ENCODE measurements at regions not wholly inside any gene's neighbourhood (a gene's known extent, or its start where the extent isn't known, plus 50 kb on each side); places are given as distances from the start of the nearest gene placed in this dataset.

GRCh38 chr3:46080124-46080968, 53.1 kb upstream of the XCR1 start:
- H3K4me2 ChIP-seq (ENCODE audit: low read length) = no peak overlapping the region
- H3K9me2 ChIP-seq (ENCODE audit: insufficient read depth, low read length) = no peaks in the 10 kb centered on the region
- H3K36me3 ChIP-seq (ENCODE audit: insufficient read depth, low read length) = no peaks in the 10 kb centered on the region
- TF ChIP-seq, protein P1, sequence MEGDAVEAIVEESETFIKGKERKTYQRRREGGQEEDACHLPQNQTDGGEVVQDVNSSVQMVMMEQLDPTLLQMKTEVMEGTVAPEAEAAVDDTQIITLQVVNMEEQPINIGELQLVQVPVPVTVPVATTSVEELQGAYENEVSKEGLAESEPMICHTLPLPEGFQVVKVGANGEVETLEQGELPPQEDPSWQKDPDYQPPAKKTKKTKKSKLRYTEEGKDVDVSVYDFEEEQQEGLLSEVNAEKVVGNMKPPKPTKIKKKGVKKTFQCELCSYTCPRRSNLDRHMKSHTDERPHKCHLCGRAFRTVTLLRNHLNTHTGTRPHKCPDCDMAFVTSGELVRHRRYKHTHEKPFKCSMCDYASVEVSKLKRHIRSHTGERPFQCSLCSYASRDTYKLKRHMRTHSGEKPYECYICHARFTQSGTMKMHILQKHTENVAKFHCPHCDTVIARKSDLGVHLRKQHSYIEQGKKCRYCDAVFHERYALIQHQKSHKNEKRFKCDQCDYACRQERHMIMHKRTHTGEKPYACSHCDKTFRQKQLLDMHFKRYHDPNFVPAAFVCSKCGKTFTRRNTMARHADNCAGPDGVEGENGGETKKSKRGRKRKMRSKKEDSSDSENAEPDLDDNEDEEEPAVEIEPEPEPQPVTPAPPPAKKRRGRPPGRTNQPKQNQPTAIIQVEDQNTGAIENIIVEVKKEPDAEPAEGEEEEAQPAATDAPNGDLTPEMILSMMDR (IDR thresholded peaks at IDR 0.05; ENCODE audit: poor library complexity, severe bottlenecking) = no peak
- no peak for TF ChIP-seq POLR2AphosphoS5 (IDR thresholded peaks at IDR 0.05)
- TF ChIP-seq SMC3 (conservative IDR thresholded peaks at IDR 0.05; ENCODE audit: poor library complexity) = no peak
- no peak for TF ChIP-seq RAD21 (conservative IDR thresholded peaks at IDR 0.05)
- TF ChIP-seq TAF1 (IDR thresholded peaks at IDR 0.05; ENCODE audit: low read depth) = no peak
- TF ChIP-seq REST (IDR thresholded peaks at IDR 0.05; ENCODE audit: borderline replicate concordance) = no peak
- TF ChIP-seq EP300 (conservative IDR thresholded peaks at IDR 0.05; ENCODE audit: poor library complexity, severe bottlenecking) = no peak
- TF ChIP-seq EZH2 (IDR thresholded peaks at IDR 0.05; ENCODE audit: borderline replicate concordance, insufficient read depth, low read length, poor library complexity, severe bottlenecking) = no peak
- TF ChIP-seq MXI1 (conservative IDR thresholded peaks at IDR 0.05; ENCODE audit: poor library complexity, severe bottlenecking) = no peak
- H3K27ac ChIP-seq (ENCODE audit: low read length) = no peak overlapping the region
- H3K79me2 ChIP-seq (replicated peaks; ENCODE audit: insufficient read depth, low read length) = no peaks in the 10 kb centered on the region
- H3K4me3 ChIP-seq (ENCODE audit: low read length) = no peak overlapping the region
- no peaks in the 10 kb centered on the region for H4K20me1 ChIP-seq (ENCODE audit: insufficient read depth)
- H3K27me3 ChIP-seq (ENCODE audit: insufficient read depth, low read depth, low read length) = no peaks in the 10 kb centered on the region
- H3K9ac ChIP-seq (ENCODE audit: low read length) = no peak overlapping the region
- H3F3A ChIP-seq (ENCODE audit: insufficient read depth, low read length, poor library complexity, severe bottlenecking) = no peaks in the 10 kb centered on the region
- no peaks in the 10 kb centered on the region for H3K9me3 ChIP-seq (ENCODE audit: low read length)
- H2AFZ ChIP-seq (ENCODE audit: low read depth, low read length) = no peak overlapping the region

DNA sequence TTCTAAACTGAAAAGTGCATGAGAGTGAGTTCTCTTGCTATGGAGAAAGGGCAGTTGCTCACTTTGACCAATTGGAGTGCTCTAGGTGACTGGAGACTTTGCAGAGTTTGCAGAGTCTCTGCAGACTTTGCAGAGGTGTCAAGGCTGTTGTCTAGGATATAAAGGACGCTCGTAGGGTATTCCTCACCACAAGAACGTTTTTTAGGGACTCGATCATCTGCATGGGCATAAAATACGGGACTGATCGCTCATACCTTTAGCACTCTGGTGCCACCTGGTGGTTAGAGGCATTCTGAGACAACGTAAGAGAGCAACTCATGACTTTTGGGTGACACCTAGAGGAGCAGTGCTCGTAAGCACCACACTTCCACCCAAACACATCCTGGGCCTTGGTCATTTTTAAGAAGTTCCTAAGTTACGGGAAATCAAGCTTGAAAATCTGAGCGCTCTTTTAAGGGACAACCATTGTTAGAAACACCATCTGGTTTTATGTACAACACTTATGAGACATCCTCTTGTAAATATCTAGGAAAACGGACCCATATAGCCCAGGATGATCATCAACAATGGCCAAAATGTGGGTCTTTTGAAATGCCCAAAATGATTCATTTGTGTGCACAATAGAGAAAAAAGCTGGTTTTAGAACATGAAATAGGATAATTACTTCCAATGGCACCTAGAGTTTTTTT, 51.6 kb upstream of the XCR1 start:
- no peaks in the 10 kb centered on the region for H3F3A ChIP-seq (ENCODE audit: insufficient read depth, low read length, poor library complexity, severe bottlenecking)
- no peak overlapping the region for H2AFZ ChIP-seq (ENCODE audit: low read depth, low read length)
- no peaks in the 10 kb centered on the region for H3K27me3 ChIP-seq (ENCODE audit: insufficient read depth, low read depth, low read length)
- no peak overlapping the region for H3K4me3 ChIP-seq (ENCODE audit: low read length)
- TF ChIP-seq RAD21 (conservative IDR thresholded peaks at IDR 0.05) (peak; percentile 93), SMC3 (conservative IDR thresholded peaks at IDR 0.05; ENCODE audit: poor library complexity) (peak; percentile 97), REST (IDR thresholded peaks at IDR 0.05; ENCODE audit: borderline replicate concordance) (no peak), EZH2 (IDR thresholded peaks at IDR 0.05; ENCODE audit: borderline replicate concordance, insufficient read depth, low read length, poor library complexity, severe bottlenecking) (no peak), TAF1 (IDR thresholded peaks at IDR 0.05; ENCODE audit: low read depth) (no peak), EP300 (conservative IDR thresholded peaks at IDR 0.05; ENCODE audit: poor library complexity, severe bottlenecking) (no peak)
- TF ChIP-seq, protein P1 (IDR thresholded peaks at IDR 0.05; ENCODE audit: poor library complexity, severe bottlenecking) = peak; percentile 99
- no peaks in the 10 kb centered on the region for H3K36me3 ChIP-seq (ENCODE audit: insufficient read depth, low read length)
- no peaks in the 10 kb centered on the region for H3K79me2 ChIP-seq (replicated peaks; ENCODE audit: insufficient read depth, low read length)
- H3K27ac ChIP-seq (ENCODE audit: low read length) = no peak overlapping the region
- no peaks in the 10 kb centered on the region for H3K9me2 ChIP-seq (ENCODE audit: insufficient read depth, low read length)
- H3K4me2 ChIP-seq (ENCODE audit: low read length) = no peak overlapping the region
- no peaks in the 10 kb centered on the region for H3K9me3 ChIP-seq (ENCODE audit: low read length)
- no peak overlapping the region for H3K9ac ChIP-seq (ENCODE audit: low read length)
- H4K20me1 ChIP-seq (ENCODE audit: insufficient read depth) = no peaks in the 10 kb centered on the region
